ENCODE measurements at regions not wholly inside any gene's neighbourhood (a gene's known extent, or its start where the extent isn't known, plus 50 kb on each side); places are given as distances from the start of the nearest gene placed in this dataset.
"Not testable (repeated sequence)": the region's sequence is repeated elsewhere in the genome, so short reads cannot be mapped to it uniquely, and the experiment has no call there.

- H3K9me3 Mint-ChIP-seq: peaks cover 0 to 11% (median 5%) of the 10 kb centered on the region in 7 donors
- DNase-seq: no peak
- peaks cover 7 to 16% of the 10 kb centered on the region in 2 donors for H3K36me3 Mint-ChIP-seq
- peak overlapping the region in 1 of 8 donors; percentile 26 for H3K4me3 Mint-ChIP-seq
- no peak for ATAC-seq (ENCODE audit: low read depth in 2 of 2)
- peaks cover 0 to 8% (median 3%) of the 10 kb centered on the region in 3 donors for H3K4me1 Mint-ChIP-seq
- peak overlapping the region in 2 of 6 donors; percentile 26 to 45 for H3K27ac Mint-ChIP-seq
- H3K27me3 Mint-ChIP-seq: peaks cover 17 to 25% (median 22%) of the 10 kb centered on the region in 3 donors
Observed at GRCh38 chr19:13639342-13639929, 124.9 kb upstream of the MRI1 start.

GRCh38 chr19:13637664-13638063 lies 126.7 kb upstream of the MRI1 start:
- H3K36me3 Mint-ChIP-seq: peaks cover 7 to 16% of the 10 kb centered on the region in 2 donors
- H3K9me3 Mint-ChIP-seq: peaks cover 0 to 12% (median 9%) of the 10 kb centered on the region in 7 donors
- ATAC-seq (ENCODE audit: low read depth in 2 of 2) (peak in 1 of 2 donors; percentile 30), DNase-seq (no peak)
- H3K4me3 Mint-ChIP-seq: no peak overlapping the region
- peak overlapping the region in 1 of 6 donors; percentile 43 for H3K27ac Mint-ChIP-seq
- H3K27me3 Mint-ChIP-seq: peaks cover 12 to 20% (median 16%) of the 10 kb centered on the region in 3 donors
- peaks cover 0 to 14% (median 3%) of the 10 kb centered on the region in 3 donors for H3K4me1 Mint-ChIP-seq

- peaks cover 0 to 12% (median 6%) of the 10 kb centered on the region in 7 donors for H3K9me3 Mint-ChIP-seq
- no peak overlapping the region for H3K4me3 Mint-ChIP-seq
- peaks cover 0 to 12% (median 3%) of the 10 kb centered on the region in 3 donors for H3K4me1 Mint-ChIP-seq
- ATAC-seq (ENCODE audit: low read depth in 2 of 2) (no peak), DNase-seq (no peak)
- peaks cover 6 to 14% of the 10 kb centered on the region in 2 donors for H3K36me3 Mint-ChIP-seq
- peaks cover 11 to 28% (median 20%) of the 10 kb centered on the region in 3 donors for H3K27me3 Mint-ChIP-seq
- no peak overlapping the region for H3K27ac Mint-ChIP-seq
Observed at GRCh38 chr19:13634658-13635057, 128.4 kb upstream of the CACNA1A start.

GRCh38 chr19:13633522-13633922 lies 127.2 kb upstream of the CACNA1A start:
- no peak overlapping the region for H3K4me3 Mint-ChIP-seq
- H3K27ac Mint-ChIP-seq: peak overlapping the region in 1 of 6 donors; percentile 22
- H3K27me3 Mint-ChIP-seq: peaks cover 13 to 22% (median 14%) of the 10 kb centered on the region in 3 donors
- no peak for ATAC-seq (ENCODE audit: low read depth in 2 of 2)
- H3K36me3 Mint-ChIP-seq: peaks cover 0 to 7% of the 10 kb centered on the region in 2 donors
- no peak for DNase-seq
- peaks cover 0 to 7% (median 3%) of the 10 kb centered on the region in 7 donors for H3K9me3 Mint-ChIP-seq
- H3K4me1 Mint-ChIP-seq: peaks cover 0 to 6% (median 3%) of the 10 kb centered on the region in 3 donors

GRCh38 chr19:13633109-13633508 lies 126.8 kb upstream of the CACNA1A start:
- Mint-ChIP-seq H3K27ac (peak overlapping the region in 2 of 6 donors; percentile 22 to 62), H3K9me3 (peaks cover 0 to 7% (median 3%) of the 10 kb centered on the region in 7 donors), H3K4me3 (no peak overlapping the region), H3K27me3 (peaks cover 14 to 27% (median 17%) of the 10 kb centered on the region in 3 donors), H3K4me1 (peaks cover 0 to 6% (median 3%) of the 10 kb centered on the region in 3 donors), H3K36me3 (peaks cover 0 to 7% of the 10 kb centered on the region in 2 donors)
- DNase-seq: no peak
- ATAC-seq (ENCODE audit: low read depth in 2 of 2): no peak

- not testable (repeated sequence) for H3K9me3 Mint-ChIP-seq; ATAC-seq (ENCODE audit: low read depth in 2 of 2)
- H3K4me3 Mint-ChIP-seq: peak overlapping the region in 1 of 8 donors; percentile 33
Observed at GRCh38 chr19:13632164-13632563, 125.9 kb upstream of the CACNA1A start.

GRCh38 chr19:13629687-13630357 lies 123.5 kb upstream of the CACNA1A start:
- Mint-ChIP-seq H3K9me3 (peaks cover 0 to 6% (median 0%) of the 10 kb centered on the region in 7 donors), H3K4me1 (peaks cover 0 to 6% (median 0%) of the 10 kb centered on the region in 3 donors), H3K4me3 (no peak overlapping the region), H3K36me3 (no peaks in the 10 kb centered on the region), H3K27me3 (peaks cover 22 to 40% (median 35%) of the 10 kb centered on the region in 3 donors), H3K27ac (no peak overlapping the region)
- DNase-seq (no peak), ATAC-seq (ENCODE audit: low read depth in 2 of 2) (no peak)

More at GRCh38 chr19:13632164-13632563, 125.9 kb upstream of the CACNA1A start:
- H3K4me1 Mint-ChIP-seq, DNase-seq, H3K27ac Mint-ChIP-seq, H3K36me3 Mint-ChIP-seq: not testable (repeated sequence)
- peaks cover 15 to 28% (median 21%) of the 10 kb centered on the region in 3 donors for H3K27me3 Mint-ChIP-seq

GRCh38 chr19:13627531-13627930 lies 121.3 kb upstream of the CACNA1A start:
- H3K9me3 Mint-ChIP-seq: peaks cover 0 to 3% (median 0%) of the 10 kb centered on the region in 7 donors
- H3K27me3 Mint-ChIP-seq: peaks cover 40 to 60% (median 58%) of the 10 kb centered on the region in 3 donors
- DNase-seq (no peak), ATAC-seq (ENCODE audit: low read depth in 2 of 2) (no peak)
- no peaks in the 10 kb centered on the region for H3K36me3 Mint-ChIP-seq
- H3K27ac Mint-ChIP-seq: no peak overlapping the region
- no peak overlapping the region for H3K4me3 Mint-ChIP-seq
- H3K4me1 Mint-ChIP-seq: no peaks in the 10 kb centered on the region

GRCh38 chr19:13623716-13624710 lies 117.7 kb upstream of the CACNA1A start:
- ATAC-seq (ENCODE audit: low read depth in 2 of 2): no peak
- no peak overlapping the region for H3K27ac Mint-ChIP-seq
- H3K27me3 Mint-ChIP-seq: peaks cover 50 to 64% (median 59%) of the 10 kb centered on the region in 3 donors
- DNase-seq: no peak
- H3K4me3 Mint-ChIP-seq: no peak overlapping the region
- no peaks in the 10 kb centered on the region for H3K4me1 Mint-ChIP-seq
- peaks cover 0 to 3% (median 0%) of the 10 kb centered on the region in 7 donors for H3K9me3 Mint-ChIP-seq
- H3K36me3 Mint-ChIP-seq: no peaks in the 10 kb centered on the region

GRCh38 chr19:13622766-13623715 lies 116.8 kb upstream of the CACNA1A start:
- peaks cover 49 to 66% (median 64%) of the 10 kb centered on the region in 3 donors for H3K27me3 Mint-ChIP-seq
- no peak overlapping the region for H3K4me3 Mint-ChIP-seq
- no peak for DNase-seq

GRCh38 chr19:13621413-13621812 lies 115.1 kb upstream of the CACNA1A start:
- H3K36me3 Mint-ChIP-seq: no peaks in the 10 kb centered on the region
- H3K27ac Mint-ChIP-seq: no peak overlapping the region
- DNase-seq (no peak), ATAC-seq (ENCODE audit: low read depth in 2 of 2) (peak in 1 of 2 donors; percentile 40)
- peaks cover 0 to 4% (median 0%) of the 10 kb centered on the region in 3 donors for H3K4me1 Mint-ChIP-seq
- no peak overlapping the region for H3K4me3 Mint-ChIP-seq
- peaks cover 48 to 74% (median 71%) of the 10 kb centered on the region in 3 donors for H3K27me3 Mint-ChIP-seq
- peaks cover 0 to 3% (median 0%) of the 10 kb centered on the region in 7 donors for H3K9me3 Mint-ChIP-seq

More at GRCh38 chr19:13622766-13623715, 116.8 kb upstream of the CACNA1A start:
- Mint-ChIP-seq H3K36me3 (no peaks in the 10 kb centered on the region), H3K27ac (no peak overlapping the region), H3K9me3 (peaks cover 0 to 3% (median 0%) of the 10 kb centered on the region in 7 donors), H3K4me1 (peaks cover 0 to 4% (median 0%) of the 10 kb centered on the region in 3 donors)
- no peak for ATAC-seq (ENCODE audit: low read depth in 2 of 2)

GRCh38 chr19:13619203-13619632 lies 112.9 kb upstream of the CACNA1A start:
- H3K36me3 Mint-ChIP-seq: no peaks in the 10 kb centered on the region
- H3K27ac Mint-ChIP-seq: peak overlapping the region in 1 of 6 donors; percentile 89
- peaks cover 0 to 3% (median 0%) of the 10 kb centered on the region in 7 donors for H3K9me3 Mint-ChIP-seq
- ATAC-seq (ENCODE audit: low read depth in 2 of 2): no peak
- DNase-seq: no peak
- no peak overlapping the region for H3K4me3 Mint-ChIP-seq
- H3K4me1 Mint-ChIP-seq: peaks cover 0 to 4% (median 0%) of the 10 kb centered on the region in 3 donors
- peaks cover 53 to 57% (median 55%) of the 10 kb centered on the region in 3 donors for H3K27me3 Mint-ChIP-seq

Data from naive B cell (primary cell).